Epithelial cell of esophagus (primary cell): ENCODE measurements at regions not wholly inside any gene's neighbourhood (a gene's known extent, or its start where the extent isn't known, plus 50 kb on each side); places are given as distances from the start of the nearest gene placed in this dataset.

ENCODE experiments used
- DNase-seq: peaks from one replicate; pipeline ENCODE4 v3.0.0; 2010; ENCODE audit warnings: low read depth
- H3K4me3 ChIP-seq: 2 replicates; pipeline ENCODE4 v1.5.1; 2011; ENCODE audit warnings: mild to moderate bottlenecking, low read length, control low read depth
- CTCF ChIP-seq: IDR thresholded peaks from 2 replicates; pipeline ENCODE4 v1.5.1; 2011; ENCODE audit warnings: low read depth, mild to moderate bottlenecking, low read length, control low read depth, inconsistent platforms; ENCODE audit not compliant: insufficient read depth; ENCODE audit errors: missing control alignments

- H3K4me3 ChIP-seq = no peak overlapping the region
- TF ChIP-seq CTCF = no peak
- peak; percentile 60 for DNase-seq
Observed at GRCh38 chr2:176931588-176932563, 280.7 kb upstream of the HNRNPA3 start.

- no peak overlapping the region for H3K4me3 ChIP-seq
- TF ChIP-seq CTCF = no peak
- DNase-seq = no peak
Observed at GRCh38 chr2:176934131-176934530, 278.5 kb upstream of the HNRNPA3 start.

GRCh38 chr2:176934869-176935415 is 277.7 kb upstream of the HNRNPA3 start:
- no peak for DNase-seq
- H3K4me3 ChIP-seq = no peak overlapping the region
- no peak for TF ChIP-seq CTCF

- H3K4me3 ChIP-seq = no peak overlapping the region
- no peak for DNase-seq
- TF ChIP-seq CTCF = no peak
Observed at GRCh38 chr2:176935543-176936102, 277.0 kb upstream of the HNRNPA3 start.

- no peak for DNase-seq
- no peak overlapping the region for H3K4me3 ChIP-seq
- TF ChIP-seq CTCF = no peak
Observed at GRCh38 chr2:176936410-176936809, 276.2 kb upstream of the HNRNPA3 start.

- no peak for TF ChIP-seq CTCF
- no peak for DNase-seq
- no peak overlapping the region for H3K4me3 ChIP-seq
Observed at GRCh38 chr2:176944998-176945397, 267.6 kb upstream of the HNRNPA3 start.
